ENCODE measurements at regions not wholly inside any gene's neighbourhood (a gene's known extent, or its start where the extent isn't known, plus 50 kb on each side); places are given as distances from the start of the nearest gene placed in this dataset.

GRCh38 chr5:121239951-121240350 lies 611.7 kb upstream of the FTMT start:
- peak; percentile 11 for DNase-seq (ENCODE audit: low read depth)
- in situ Hi-C loops (cut with HindIII; ENCODE audit: low sequenced_read_pairs) = no loop called here

GRCh38 chr5:121246971-121247370 lies 604.7 kb upstream of the FTMT start:
- no peak for TF ChIP-seq CTCF (IDR thresholded peaks at IDR 0.05; ENCODE audit: low read depth, low read length, missing control alignments)
- DNase-seq (ENCODE audit: low read depth) = no peak
- H3K4me3 ChIP-seq (ENCODE audit: low read depth, low read length) = no peak overlapping the region
- in situ Hi-C loops (cut with HindIII; ENCODE audit: low sequenced_read_pairs) = no loop called here

More at GRCh38 chr5:121239951-121240350, 611.7 kb upstream of the FTMT start:
- no peak for TF ChIP-seq CTCF (IDR thresholded peaks at IDR 0.05; ENCODE audit: low read depth, low read length, missing control alignments)
- no peak overlapping the region for H3K4me3 ChIP-seq (ENCODE audit: low read depth, low read length)

GRCh38 chr5:121251954-121252353 lies 599.7 kb upstream of the FTMT start:
- no peak for TF ChIP-seq CTCF (IDR thresholded peaks at IDR 0.05; ENCODE audit: low read depth, low read length, missing control alignments)
- no peak overlapping the region for H3K4me3 ChIP-seq (ENCODE audit: low read depth, low read length)
- in situ Hi-C loops (cut with HindIII; ENCODE audit: low sequenced_read_pairs) = no loop called here
- DNase-seq (ENCODE audit: low read depth) = no peak

GRCh38 chr5:121257621-121258020 lies 594.1 kb upstream of the FTMT start:
- in situ Hi-C loops (cut with HindIII; ENCODE audit: low sequenced_read_pairs) = no loop called here
- TF ChIP-seq CTCF (IDR thresholded peaks at IDR 0.05; ENCODE audit: low read depth, low read length, missing control alignments) = no peak
- DNase-seq (ENCODE audit: low read depth) = no peak
- H3K4me3 ChIP-seq (ENCODE audit: low read depth, low read length) = no peak overlapping the region

GRCh38 chr5:121263456-121263855 lies 588.2 kb upstream of the FTMT start:
- TF ChIP-seq CTCF (IDR thresholded peaks at IDR 0.05; ENCODE audit: low read depth, low read length, missing control alignments) = no peak
- in situ Hi-C loops (cut with HindIII; ENCODE audit: low sequenced_read_pairs) = no loop called here
- no peak for DNase-seq (ENCODE audit: low read depth)
- H3K4me3 ChIP-seq (ENCODE audit: low read depth, low read length) = no peak overlapping the region

GRCh38 chr5:121264605-121265004 lies 587.1 kb upstream of the FTMT start:
- no peak for DNase-seq (ENCODE audit: low read depth)
- TF ChIP-seq CTCF (IDR thresholded peaks at IDR 0.05; ENCODE audit: low read depth, low read length, missing control alignments) = no peak
- H3K4me3 ChIP-seq (ENCODE audit: low read depth, low read length) = no peak overlapping the region
- in situ Hi-C loops (cut with HindIII; ENCODE audit: low sequenced_read_pairs) = no loop called here

GRCh38 chr5:121271546-121271945 lies 580.1 kb upstream of the FTMT start:
- no peak overlapping the region for H3K4me3 ChIP-seq (ENCODE audit: low read depth, low read length)
- no peak for TF ChIP-seq CTCF (IDR thresholded peaks at IDR 0.05; ENCODE audit: low read depth, low read length, missing control alignments)
- no peak for DNase-seq (ENCODE audit: low read depth)
- in situ Hi-C loops (cut with HindIII; ENCODE audit: low sequenced_read_pairs) = no loop called here
